HG03139 (cell line): ENCODE measurements at regions not wholly inside any gene's neighbourhood (a gene's known extent, or its start where the extent isn't known, plus 50 kb on each side); places are given as distances from the start of the nearest gene placed in this dataset.

Experiments used
- ATAC-seq: cut with Tn5 transposase; IDR thresholded peaks from one replicate; pipeline ENCODE4 v1.9.1; 2021; ENCODE audit not compliant: unreplicated experiment

DNA sequence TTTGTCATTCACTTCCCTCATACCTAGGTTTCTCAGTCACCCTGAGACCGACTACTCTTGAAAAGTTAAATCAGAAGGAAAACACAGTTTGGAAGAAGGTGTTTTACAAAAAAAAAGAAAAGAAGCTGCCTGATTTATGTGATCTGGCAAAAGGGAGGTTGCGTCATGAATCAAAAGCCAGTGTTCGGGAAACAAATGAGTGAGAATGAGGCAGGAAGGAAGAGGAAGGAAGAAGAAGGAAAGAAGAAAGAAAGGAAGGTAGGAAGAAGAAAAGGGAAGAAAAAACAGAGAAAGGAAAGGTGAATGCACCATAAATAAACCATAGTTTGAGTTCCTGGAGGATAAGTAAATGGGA lies 314.6 kb downstream of the BLID start:
- ATAC-seq = no peak

DNA sequence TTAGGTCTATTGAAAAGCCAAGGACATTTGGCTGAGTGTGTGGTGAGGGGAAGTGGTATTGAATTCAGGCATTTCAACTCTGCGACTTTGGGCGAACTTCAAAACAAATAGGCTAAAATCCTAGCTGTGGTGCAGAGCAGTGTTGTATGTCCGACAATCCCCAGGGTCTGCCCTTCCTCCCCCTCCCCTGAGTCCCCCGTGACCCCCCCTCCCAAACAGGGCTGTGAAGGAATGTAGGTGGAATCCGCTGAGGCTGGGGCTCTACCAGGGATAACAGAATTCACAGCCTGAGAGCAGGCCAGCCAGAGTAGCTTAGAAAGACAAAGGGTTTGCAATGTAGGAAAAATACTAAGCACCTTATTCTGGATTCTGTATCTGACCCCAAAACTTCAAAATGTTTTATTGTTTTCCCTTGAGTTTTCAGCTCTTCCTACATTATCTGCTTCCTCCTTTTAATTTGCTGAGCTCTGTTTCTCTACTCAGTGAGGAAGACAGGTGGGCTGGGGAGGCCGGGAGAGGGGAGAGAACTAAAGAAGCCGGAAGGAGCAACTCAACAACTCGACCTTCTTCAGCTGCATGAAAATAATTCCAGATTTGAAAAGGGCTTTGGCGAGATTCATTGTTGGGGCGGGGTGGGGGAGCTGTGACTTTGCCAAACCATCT lies 315.2 kb downstream of the BLID start:
- ATAC-seq = no peak

DNA sequence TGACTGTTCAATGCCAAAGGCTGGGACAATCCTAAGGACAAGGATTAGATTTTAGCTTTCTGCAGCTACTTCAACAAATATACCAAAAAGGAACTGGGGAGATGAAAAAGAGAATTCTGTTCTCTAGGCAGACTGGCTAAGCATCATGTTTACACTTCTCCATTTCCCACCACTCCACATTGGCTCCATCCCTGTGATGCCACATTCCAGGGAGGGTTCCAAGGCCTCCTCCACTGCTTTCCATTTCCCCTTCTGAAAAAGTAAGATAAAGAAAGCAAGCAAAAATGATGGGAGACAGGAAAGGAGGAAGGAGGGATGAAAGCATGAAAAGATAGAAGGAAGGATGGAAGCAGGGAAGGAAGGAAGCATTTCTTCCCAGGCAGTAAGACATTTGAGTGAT lies 315.8 kb downstream of the BLID start:
- no peak for ATAC-seq

DNA sequence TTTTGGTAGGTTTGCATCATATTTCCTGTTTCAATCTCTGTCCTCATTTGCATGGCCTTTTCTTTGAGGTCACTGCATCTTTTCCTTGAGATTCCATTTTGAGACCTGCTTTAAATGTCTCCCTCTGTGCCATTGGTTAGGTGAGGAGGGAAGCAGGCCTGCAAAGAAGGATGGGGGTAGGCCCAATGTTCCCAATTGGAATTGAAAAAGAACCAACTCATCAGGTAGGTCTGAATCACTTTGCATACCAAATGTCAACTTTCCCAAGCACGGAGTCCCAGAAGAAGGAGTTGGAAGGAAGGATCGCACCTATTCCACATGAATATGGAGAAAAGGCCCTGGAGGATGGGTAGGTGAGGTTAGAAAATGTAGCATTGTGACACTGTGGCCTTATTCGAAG lies 318.5 kb downstream of the BLID start:
- ATAC-seq = no peak

DNA sequence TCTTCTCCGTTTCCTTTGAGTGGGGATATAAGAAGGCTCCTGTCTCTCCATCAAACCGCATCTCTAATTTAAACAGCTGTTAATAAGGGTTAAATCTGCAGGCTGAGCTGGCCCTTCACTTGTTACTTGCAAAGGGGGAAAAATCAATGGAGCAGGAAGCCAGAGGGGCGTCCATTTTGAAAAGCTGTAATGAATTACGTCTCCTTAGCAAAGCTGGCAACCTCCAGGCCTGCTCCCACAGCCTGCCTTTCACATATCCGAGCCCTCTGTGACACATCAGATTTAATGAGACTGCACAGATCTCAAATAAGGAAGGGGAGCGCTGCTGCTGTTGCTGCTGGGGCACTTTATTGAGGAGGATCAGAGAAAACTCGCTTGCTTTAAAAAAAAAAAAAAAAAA lies 320.8 kb downstream of the BLID start:
- ATAC-seq = no peak

DNA sequence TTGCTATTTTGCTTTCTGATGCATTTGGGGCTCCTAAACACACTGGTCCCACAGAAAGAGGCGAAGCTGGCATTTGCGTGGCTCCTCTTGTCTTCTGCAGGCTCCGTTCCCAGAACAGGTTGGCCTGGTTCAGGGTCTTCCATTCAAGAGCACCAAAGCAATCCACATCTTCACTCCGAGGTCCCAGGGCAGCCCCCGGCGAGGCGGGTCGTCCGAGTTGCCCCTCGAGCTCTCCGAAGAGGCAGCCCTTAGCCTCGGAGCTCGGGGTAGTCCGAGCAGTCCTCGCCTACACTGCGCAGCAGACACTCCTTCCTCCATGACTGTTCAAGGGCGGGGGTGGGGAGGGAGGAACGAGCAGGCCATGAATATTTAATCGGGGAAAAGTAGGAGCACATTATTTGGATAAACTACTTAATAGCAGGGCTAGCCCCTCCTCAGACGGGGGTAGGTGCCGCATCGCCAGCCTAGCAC lies 321.3 kb downstream of the BLID start:
- ATAC-seq = no peak

DNA sequence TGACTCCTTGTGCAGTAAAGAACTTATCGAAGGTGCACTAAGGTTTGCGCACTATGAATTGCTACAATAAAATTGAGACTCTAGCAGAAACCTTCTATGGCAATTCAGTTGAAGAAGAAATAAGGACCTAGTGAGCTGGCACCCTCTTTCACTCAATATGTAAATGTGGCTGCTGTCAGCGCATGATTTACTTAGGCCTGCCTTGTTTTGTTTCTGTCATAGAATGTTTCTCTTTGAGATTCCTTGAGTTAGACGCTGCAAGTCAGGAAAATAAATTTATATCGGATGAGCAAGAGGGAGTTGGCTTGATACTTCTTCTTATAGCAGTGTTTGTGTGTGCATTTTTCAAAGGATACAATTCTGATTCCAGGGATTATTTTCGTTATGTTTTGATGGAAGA lies 322.1 kb downstream of the BLID start:
- ATAC-seq = no peak

DNA sequence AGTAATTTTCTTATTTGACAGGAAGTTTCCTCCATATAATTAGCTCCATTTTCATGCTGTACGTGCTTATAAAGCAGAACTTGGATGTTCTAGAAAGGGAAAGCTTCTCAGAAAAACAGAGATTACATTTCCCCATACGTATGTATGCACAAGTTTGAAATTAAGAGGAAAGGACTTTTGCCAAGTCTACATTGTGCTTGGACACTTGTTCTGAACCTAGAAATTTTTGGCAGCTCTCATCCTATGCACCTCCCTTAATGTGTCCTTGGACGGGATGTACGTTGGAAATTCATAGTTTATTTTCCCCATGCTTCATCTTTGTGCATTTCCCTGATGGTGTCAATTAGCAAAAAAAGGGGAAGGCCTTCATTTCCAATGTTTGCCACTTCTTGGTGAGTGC lies 322.7 kb downstream of the BLID start:
- ATAC-seq = no peak

DNA sequence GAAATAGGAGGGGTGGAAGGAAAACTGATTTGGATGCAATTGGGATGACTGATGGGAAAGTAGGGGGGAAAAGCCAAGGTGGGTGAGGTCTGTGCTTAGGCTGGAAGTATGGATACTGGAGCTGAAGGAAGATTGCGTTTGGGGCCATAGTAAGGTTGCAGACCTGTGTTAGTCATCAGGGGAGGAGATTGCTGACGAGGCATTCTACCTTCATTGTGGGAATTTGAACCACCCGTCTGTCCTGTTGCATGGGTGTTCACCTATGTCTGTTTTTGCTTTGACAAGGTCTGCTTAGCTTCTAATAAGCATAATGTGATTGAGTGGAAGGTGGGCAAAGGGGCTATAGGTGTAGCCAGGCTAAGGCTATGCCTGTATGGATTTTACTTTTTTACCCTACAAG lies 323.8 kb downstream of the BLID start:
- no peak for ATAC-seq

DNA sequence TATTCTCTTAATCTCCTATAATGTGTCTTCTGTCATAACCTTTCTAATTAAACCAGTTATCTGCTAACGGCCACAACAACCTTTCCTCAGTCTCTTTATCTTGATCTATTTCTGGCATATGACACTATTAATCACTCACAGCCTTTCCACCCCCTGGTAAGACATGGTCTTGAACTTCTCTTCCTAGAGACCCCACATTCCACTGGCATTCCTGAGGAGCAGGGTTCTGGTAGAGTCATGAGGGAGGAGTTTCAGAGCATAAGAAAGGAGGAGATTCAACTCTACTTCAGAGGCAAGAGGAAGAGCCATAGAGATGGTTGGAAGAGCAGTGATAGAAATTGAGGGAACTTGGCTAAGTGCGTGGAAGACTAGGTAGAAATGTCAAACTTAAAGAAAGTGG lies 325.6 kb downstream of the BLID start:
- ATAC-seq = no peak

DNA sequence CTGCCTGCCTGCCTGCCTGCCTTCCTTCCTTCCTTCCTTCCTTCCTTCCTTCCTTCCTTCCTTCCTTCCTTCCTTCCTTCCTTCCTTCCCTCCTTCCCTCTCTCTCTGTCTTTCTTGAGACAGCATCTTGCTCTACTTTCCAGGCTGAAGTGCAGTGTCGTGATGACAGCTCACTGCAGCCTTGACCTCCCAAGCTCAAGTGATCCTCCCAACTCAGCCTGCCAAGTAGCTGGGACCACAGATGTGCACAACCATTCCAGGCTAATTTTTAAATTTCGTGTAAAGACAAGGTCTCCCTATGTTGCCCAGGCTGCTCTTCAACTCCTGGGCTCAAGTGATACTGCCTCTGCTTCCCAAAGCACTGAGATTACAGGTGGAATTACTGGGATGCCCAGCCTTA lies 328.2 kb upstream of the SORL1-AS1 start:
- ATAC-seq = no peak

DNA sequence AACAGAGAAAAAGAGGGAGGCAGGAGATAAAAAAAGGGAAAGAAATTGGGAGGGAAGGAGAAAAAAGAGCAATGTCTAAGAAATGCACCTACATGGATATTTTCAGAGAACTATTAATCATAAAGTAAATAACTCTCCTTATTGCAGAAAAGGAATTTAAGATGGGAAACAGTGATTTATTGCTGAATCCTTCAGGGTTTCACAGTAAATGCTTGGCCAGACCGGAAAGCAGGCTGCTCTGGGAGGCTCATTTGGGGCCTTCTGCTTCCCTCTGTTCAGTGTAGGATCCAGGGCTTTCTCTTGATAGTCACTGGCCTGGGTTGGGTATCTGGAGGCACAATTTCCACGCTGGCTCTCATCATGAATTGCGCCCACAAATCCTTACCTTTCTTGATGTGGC lies 324.3 kb upstream of the SORL1-AS1 start:
- ATAC-seq = no peak

DNA sequence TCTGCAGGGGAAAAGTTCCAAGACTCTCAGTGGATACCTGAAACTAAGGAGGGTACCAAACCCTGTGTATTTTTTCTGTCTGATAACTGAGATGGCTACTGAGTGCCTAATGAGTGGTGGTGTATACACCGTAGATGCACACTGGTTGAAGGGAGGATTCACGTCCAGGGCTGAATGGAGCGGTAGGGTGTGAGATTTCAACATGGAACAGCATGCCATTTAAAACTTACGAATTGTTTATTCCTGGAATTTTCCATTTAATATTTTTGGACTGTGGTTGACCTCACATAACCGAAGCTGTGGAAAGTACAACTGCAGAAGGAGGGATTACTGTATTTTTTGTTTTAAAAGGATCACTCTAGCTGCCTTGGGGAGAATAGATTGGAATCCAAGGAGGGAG lies 322.5 kb upstream of the SORL1-AS1 start:
- no peak for ATAC-seq

DNA sequence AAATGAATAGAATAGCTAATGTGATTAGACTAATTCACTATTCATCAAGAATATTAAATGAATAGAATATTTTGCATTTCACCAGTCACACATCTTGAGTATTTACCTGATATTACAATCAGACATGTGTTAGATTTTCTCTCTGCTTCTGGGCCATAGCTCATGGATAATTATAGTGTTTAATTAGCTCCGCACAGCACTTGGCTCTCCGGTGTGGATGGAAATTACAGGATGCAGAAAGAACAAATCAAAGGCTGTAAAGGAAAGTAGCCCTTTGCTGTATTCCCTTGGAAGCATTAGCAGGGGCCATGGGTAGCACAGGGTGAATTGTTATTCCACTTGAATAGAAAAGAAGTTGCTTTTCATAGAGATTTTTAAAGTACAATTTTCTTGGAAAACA lies 320.3 kb upstream of the SORL1-AS1 start:
- ATAC-seq = no peak

DNA sequence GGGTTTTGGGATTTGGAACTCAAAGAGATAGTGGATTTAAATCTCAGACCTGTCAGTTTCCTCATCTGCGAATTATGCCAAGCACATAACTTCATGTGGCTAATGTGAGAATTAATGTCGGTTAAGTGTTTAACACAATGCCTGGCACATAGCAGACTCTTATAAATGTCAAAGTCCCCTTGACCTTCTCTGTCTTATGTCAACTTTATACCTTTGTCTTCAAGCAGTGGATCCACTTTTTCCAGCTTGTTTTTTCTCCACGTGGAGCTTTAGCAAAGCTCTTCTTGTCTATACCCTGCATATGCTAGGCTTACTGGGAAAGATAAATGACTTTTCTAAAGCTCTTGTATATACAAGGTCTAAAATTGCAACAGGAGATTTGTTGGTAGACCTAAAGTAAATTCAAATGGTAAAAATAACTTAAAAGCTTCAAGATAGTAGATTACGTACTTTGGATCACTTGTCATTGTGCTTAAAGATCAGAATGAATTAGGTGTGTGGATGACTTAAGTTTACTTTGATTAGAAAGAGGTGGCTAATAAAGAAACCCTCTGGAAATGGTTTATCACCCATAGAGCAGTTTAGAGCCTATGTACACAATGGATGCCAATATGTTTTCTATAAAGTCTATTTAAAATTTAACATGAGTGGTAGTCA lies 318.3 kb upstream of the SORL1-AS1 start:
- no peak for ATAC-seq

DNA sequence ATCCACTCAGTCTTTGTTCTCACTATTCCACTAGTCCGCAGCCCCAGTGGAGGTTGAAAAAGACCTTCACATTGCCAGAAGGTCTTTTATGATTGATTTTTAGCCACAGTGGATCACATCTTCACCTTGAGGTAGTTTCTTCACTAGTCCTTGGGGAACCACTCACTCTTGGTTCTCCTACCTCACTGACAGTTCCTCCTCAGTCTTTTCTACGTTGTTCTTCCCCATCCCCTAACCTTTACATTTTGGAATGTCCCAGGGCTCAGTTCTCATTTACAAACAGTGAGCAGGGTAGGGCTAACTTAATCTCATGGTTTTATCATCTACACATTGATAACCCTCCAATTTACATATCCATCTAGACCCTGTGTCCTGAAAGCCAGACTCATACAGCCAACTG lies 316.4 kb upstream of the SORL1-AS1 start:
- no peak for ATAC-seq

DNA sequence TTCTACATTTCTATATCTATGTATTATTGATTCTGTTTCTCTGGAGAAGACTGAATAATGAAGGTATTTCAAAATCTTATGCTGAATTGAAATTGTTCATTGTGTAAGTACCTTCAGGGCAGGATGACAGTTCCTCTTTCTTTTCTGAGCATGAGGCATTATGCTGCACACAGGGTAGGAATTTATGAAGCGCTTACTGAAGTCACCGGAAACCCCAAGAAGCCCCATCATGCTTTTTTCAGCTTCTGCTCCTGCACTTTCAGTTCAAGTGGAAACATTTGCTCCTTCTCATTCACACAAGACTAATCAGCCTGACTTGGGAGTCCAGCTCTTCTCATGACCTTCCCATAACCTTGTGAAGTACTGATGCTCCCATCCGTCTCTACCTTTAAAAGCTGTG lies 314.7 kb upstream of the SORL1-AS1 start:
- ATAC-seq = peak; percentile 65

DNA sequence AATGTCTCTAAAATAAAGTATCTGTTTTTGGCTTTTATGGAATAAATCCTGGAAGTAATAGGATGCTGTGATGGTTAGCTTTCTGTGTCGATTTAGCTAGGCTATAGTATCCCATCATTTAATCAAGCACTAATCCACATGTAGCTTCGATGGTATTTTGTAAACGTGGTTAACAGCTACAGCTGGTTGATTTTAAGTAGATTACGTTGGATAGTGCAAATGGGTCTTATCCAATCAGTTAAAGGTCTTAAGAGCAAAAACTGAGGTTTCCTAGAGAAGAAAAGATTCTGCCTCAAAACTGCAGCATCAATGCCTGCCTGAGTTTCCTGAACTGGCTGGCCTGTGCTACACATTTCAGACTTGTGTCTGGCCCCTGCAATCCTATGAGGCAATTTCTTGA lies 314.2 kb upstream of the SORL1-AS1 start:
- ATAC-seq = peak; percentile 6

DNA sequence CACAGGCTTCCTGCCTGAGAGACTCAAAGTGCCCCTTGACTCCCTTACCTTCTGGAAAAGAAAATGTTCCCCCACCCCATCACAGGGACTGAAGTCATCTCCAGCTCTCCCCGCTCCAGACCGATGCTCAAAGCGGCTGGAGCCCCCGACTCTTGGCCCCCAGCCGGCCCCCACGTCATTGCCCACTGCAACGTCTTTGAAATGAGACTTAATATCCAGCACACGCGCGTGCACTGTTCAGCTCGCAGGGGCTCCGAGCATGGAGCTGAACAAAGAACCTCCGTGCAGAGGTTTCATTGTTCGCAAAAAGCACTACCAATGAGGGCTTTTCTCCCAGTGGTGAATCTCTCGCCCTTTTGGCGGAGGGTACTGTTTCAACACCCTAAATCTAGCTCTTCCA lies 313.4 kb upstream of the SORL1-AS1 start:
- ATAC-seq = no peak

DNA sequence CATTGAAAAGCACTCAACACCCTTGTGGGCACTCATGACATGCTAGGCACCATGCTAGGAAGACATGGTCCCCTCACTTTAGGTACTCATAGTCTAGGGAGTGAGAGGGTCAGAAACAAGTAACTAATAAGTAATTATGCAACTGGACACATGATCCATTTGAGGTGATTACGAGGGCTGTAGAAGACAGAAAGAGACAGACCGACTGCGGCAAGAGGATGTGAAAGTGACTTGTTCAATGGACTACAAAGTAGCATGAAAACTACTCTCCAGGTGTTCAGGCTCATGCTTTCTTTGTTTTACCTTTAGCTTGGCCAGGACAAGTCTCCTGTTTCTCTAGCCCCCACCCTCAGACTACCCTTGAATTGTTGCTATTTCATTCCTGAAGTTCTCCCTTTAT lies 310.8 kb upstream of the SORL1-AS1 start:
- ATAC-seq = peak; percentile 84

DNA sequence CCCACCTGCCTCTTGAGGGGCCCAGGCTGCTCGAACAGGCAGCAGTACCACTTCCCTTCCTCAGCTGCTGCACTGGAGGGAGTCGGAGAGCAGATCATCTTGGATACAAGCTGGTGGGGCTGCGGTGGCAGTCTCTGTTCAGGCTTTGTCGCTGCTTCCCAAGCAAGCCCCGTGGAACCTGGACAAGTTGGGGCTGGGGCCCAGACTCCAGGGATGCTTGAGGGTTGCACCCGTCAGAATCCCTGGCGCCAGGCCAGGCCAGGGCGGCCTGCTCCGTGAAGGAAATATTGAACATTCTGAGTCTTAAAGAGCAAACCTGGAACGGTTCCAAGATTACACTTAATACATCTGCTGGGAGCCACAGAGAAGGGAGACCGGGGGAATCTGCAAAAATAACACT lies 310.1 kb upstream of the SORL1-AS1 start:
- no peak for ATAC-seq

DNA sequence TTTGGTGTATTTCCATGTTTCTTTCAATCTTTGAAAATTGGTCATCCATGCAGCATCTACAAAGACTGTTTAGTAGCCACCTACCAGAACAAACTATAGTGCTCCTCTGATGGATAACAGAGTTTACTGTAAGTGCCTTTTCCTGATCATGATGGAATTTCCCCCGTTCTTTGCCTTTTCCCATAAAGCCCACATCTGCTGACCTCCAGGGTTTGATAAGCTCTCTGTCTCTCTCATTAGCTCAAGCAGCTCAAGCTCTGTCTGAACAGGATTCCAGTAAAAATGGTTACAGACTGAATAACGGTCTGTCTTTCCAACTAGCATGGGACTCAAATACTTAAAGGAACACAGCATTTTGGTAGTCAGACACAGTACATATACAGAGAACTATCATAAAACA lies 308.4 kb upstream of the SORL1-AS1 start:
- ATAC-seq = no peak

DNA sequence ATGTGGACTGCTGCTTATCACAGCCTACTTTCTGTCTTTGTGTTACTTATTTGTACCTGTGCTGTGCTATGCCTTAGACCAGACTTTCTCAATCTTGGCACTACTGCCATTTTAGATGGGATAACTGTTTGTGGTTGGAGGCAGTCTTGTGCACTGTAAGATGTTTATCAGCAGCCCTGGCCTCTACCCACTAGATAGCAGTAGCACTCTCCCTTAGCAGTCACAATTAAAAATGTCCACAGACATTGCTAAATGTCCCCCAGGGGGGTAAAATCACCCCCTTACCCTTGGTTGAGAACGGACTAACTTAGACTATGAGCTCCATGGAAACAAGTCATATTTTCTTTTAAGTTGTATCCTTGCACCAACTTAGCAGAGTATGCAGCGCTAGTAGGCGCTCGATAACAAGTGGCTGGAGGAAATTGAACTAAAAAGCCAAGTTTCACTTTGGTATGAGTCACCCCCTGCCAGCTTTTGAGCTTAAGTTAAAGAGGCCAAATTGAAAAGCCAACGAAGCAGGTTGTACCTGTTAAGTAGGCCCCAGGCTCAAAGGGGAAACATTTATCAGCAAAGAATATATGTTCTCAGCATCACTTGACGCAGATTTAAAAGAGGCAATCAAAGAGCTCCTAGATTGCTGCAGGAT lies 304.8 kb upstream of the SORL1-AS1 start:
- ATAC-seq = no peak
